ENCODE measurements at regions not wholly inside any gene's neighbourhood (a gene's known extent, or its start where the extent isn't known, plus 50 kb on each side); places are given as distances from the start of the nearest gene placed in this dataset.

DNA sequence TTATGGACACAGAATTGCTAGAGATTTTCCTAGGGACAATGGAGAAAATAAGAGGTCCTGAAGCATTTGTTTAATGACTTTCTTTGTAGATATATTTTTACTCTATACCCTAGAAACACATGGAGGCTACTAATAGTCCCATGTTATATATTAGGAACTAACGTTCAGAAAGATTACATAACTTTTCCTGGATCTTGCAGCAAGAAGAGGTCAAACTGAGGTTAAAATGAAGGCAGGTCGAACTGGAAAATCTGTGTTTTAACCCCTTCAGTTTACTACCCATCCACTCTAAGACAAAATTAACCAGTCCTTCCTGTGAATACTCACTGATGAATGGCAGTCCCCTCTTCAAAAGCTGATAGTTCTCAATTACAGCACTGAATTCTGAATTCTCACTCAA is 1415.8 kb upstream of the CELF4 start:
- TF ChIP-seq, protein P1, sequence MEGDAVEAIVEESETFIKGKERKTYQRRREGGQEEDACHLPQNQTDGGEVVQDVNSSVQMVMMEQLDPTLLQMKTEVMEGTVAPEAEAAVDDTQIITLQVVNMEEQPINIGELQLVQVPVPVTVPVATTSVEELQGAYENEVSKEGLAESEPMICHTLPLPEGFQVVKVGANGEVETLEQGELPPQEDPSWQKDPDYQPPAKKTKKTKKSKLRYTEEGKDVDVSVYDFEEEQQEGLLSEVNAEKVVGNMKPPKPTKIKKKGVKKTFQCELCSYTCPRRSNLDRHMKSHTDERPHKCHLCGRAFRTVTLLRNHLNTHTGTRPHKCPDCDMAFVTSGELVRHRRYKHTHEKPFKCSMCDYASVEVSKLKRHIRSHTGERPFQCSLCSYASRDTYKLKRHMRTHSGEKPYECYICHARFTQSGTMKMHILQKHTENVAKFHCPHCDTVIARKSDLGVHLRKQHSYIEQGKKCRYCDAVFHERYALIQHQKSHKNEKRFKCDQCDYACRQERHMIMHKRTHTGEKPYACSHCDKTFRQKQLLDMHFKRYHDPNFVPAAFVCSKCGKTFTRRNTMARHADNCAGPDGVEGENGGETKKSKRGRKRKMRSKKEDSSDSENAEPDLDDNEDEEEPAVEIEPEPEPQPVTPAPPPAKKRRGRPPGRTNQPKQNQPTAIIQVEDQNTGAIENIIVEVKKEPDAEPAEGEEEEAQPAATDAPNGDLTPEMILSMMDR (IDR thresholded peaks at IDR 0.05), result no peak
- TF ChIP-seq POLR2A (IDR thresholded peaks at IDR 0.05), result no peak
